ENCODE measurements at regions not wholly inside any gene's neighbourhood (a gene's known extent, or its start where the extent isn't known, plus 50 kb on each side); places are given as distances from the start of the nearest gene placed in this dataset.

DNA sequence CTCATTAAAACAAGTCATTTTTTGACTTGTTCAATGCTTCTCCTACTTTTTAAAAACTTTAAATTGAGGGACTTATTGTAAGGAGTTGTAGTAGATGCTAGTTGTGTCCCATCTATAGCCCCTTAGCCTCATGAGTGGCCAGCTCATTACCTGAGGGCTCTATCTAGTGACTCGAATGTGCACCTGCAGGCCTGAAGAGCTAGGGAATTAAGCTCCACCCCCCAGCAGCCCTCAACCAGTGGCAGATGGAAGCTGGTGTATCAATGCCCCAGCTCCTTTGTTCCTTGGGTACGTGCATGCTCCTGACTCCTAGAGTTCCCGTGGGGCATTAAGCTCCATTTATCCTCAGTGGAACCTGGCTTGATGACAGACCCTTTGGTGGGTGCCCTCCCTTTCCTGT is 146.7 kb upstream of the FAM9B start:
- H3K36me3 ChIP-seq (ENCODE audit: control insufficient read depth in 2 of 2, extremely low read depth in 1 of 2, insufficient read depth in 1 of 2, low read length in 1 of 2) = no peaks in the 10 kb centered on the region
- DNase-seq (no peak), ATAC-seq (replicated peaks in 1 of 4) (no peak)
- no peak overlapping the region for H3K4me3 ChIP-seq (ENCODE audit: control insufficient read depth in 1 of 2, extremely low read depth in 1 of 2, low read length in 1 of 2)
- H3K9me3 ChIP-seq = no peaks in the 10 kb centered on the region
- CTCF ChIA-PET = no interaction called here
- no peaks in the 10 kb centered on the region for H3K27me3 ChIP-seq (replicated peaks in 1 of 2; ENCODE audit: control insufficient read depth in 2 of 2, extremely low read depth in 1 of 2, insufficient read depth in 2 of 2, low read length in 1 of 2)
- no peaks in the 10 kb centered on the region for H3K36me3 Mint-ChIP-seq
- no peak overlapping the region for H3K27ac Mint-ChIP-seq
- H3K27me3 Mint-ChIP-seq = peaks cover 0 to 3% of the 10 kb centered on the region in 2 donors
- H3K4me1 Mint-ChIP-seq = no peaks in the 10 kb centered on the region
- POLR2A ChIA-PET = interaction anchor here in 1 of 2 donors (0.5 kb wide), 1 partner anchor 905 kb away, joined by 5 read pairs; no protein-coding TSS in a partner anchor
- no peaks in the 10 kb centered on the region for H3K4me1 ChIP-seq (ENCODE audit: control insufficient read depth in 1 of 2, extremely low read depth in 1 of 2, insufficient read depth in 2 of 2, low read length in 2 of 2)
- WGBS (ENCODE audit: insufficient coverage) = no CpG with 5 or more reads among the region's 3 CpGs
- H3K27ac ChIP-seq (ENCODE audit: low read length) = no peak overlapping the region
- peaks cover 0 to 5% (median 5%) of the 10 kb centered on the region in 3 donors for H3K9me3 Mint-ChIP-seq
- no peak overlapping the region for H3K4me3 Mint-ChIP-seq

DNA sequence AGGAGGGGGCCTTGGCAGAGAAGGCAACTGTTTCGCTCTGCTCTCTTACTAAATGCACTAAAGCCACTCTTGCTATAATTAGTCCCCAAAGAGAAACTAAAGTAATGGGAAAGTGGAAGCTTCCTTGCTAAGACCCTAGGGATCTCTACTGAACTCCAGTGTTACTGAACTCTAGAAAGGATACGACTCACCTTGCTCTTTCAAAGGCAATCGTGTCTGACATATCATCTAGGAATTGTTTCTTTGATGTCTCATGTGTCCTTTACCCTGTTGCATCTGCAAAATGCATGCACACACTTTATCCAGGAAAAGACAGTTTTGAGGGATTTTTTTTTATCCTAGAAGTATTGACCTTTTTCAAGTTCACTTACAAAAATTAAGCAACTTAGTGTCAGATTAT is 148.1 kb upstream of the FAM9B start:
- Histone ChIP-seq H3K4me3 (ENCODE audit: control insufficient read depth in 1 of 2, extremely low read depth in 1 of 2, low read length in 1 of 2) (no peak overlapping the region), H3K36me3 (ENCODE audit: control insufficient read depth in 2 of 2, extremely low read depth in 1 of 2, insufficient read depth in 1 of 2, low read length in 1 of 2) (no peaks in the 10 kb centered on the region), H3K9me3 (no peaks in the 10 kb centered on the region), H3K4me1 (ENCODE audit: control insufficient read depth in 1 of 2, extremely low read depth in 1 of 2, insufficient read depth in 2 of 2, low read length in 2 of 2) (no peaks in the 10 kb centered on the region), H3K27ac (ENCODE audit: low read length) (no peak overlapping the region), H3K27me3 (replicated peaks in 1 of 2; ENCODE audit: control insufficient read depth in 2 of 2, extremely low read depth in 1 of 2, insufficient read depth in 2 of 2, low read length in 1 of 2) (no peaks in the 10 kb centered on the region)
- Mint-ChIP-seq H3K4me3 (no peak overlapping the region), H3K9me3 (peaks cover 0 to 5% (median 5%) of the 10 kb centered on the region in 3 donors), H3K36me3 (no peaks in the 10 kb centered on the region), H3K27ac (no peak overlapping the region), H3K4me1 (no peaks in the 10 kb centered on the region), H3K27me3 (peaks cover 0 to 14% of the 10 kb centered on the region in 2 donors)
- no peak for ATAC-seq (replicated peaks in 1 of 4)
- POLR2A ChIA-PET = no interaction called here
- WGBS (ENCODE audit: insufficient coverage) = no CpG with 5 or more reads among the region's 3 CpGs
- DNase-seq = no peak
- CTCF ChIA-PET = interaction anchor here in 1 of 2 donors (0.5 kb wide), 1 partner anchor 18 kb away, joined by 7 read pairs; no protein-coding TSS in a partner anchor

DNA sequence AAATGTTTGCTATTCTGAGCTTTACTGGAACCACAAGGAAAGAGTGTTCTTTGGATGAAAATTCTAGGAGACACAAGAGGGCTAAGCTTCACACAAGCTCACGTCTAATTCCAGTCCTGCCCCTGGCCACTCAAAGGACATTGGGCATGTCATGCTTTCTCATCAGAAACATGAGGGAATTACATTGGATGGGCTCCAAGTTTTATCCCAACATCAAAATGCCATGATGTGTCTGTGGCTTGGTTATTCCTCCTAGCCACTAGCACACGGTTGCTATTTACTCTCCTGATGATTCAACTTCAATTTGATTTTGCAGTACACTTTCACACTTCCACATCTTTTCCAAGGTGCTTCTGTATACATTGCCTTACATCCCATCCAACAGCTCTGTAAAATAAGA is 149.6 kb upstream of the FAM9B start:
- Mint-ChIP-seq H3K9me3 (peaks cover 0 to 5% (median 5%) of the 10 kb centered on the region in 3 donors), H3K27ac (no peak overlapping the region), H3K4me1 (no peaks in the 10 kb centered on the region), H3K36me3 (no peaks in the 10 kb centered on the region), H3K27me3 (peaks cover 0 to 19% of the 10 kb centered on the region in 2 donors), H3K4me3 (no peak overlapping the region)
- H3K4me1 ChIP-seq (ENCODE audit: control insufficient read depth in 1 of 2, extremely low read depth in 1 of 2, insufficient read depth in 2 of 2, low read length in 2 of 2) = no peaks in the 10 kb centered on the region
- no peaks in the 10 kb centered on the region for H3K27me3 ChIP-seq (replicated peaks in 1 of 2; ENCODE audit: control insufficient read depth in 2 of 2, extremely low read depth in 1 of 2, insufficient read depth in 2 of 2, low read length in 1 of 2)
- H3K36me3 ChIP-seq (ENCODE audit: control insufficient read depth in 2 of 2, extremely low read depth in 1 of 2, insufficient read depth in 1 of 2, low read length in 1 of 2) = no peaks in the 10 kb centered on the region
- H3K4me3 ChIP-seq (ENCODE audit: control insufficient read depth in 1 of 2, extremely low read depth in 1 of 2, low read length in 1 of 2) = no peak overlapping the region
- ATAC-seq (replicated peaks in 1 of 4) (no peak), DNase-seq (no peak)
- 100% methylated on average over 1 of the region's 2 CpGs for WGBS (ENCODE audit: insufficient coverage)
- no peak overlapping the region for H3K27ac ChIP-seq (ENCODE audit: low read length)
- ChIA-PET CTCF (no interaction called here), POLR2A (interaction anchor here in 1 of 2 donors (0.6 kb wide), 1 partner anchor 12 kb away, joined by 3 read pairs; no protein-coding TSS in a partner anchor)
- H3K9me3 ChIP-seq = no peaks in the 10 kb centered on the region

DNA sequence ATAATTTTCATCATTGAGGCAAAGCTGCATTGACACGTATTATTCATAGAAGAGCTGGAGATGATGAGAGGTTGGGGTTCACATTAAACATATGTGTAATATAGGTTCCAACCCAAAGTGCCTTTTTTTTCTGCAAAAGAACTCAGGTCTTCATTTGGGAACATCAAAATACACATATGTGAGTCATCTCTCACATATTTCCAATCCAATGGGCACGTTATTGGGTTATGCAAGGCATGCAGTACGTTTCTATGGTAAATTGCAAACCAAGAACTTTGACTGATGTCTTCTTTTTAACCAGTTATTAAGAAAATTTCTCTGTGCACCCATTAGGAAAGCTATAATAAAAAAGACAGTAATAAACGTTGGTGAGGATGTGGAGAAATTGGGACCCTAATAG is 150.3 kb upstream of the FAM9B start:
- no peaks in the 10 kb centered on the region for H3K27me3 ChIP-seq (replicated peaks in 1 of 2; ENCODE audit: control insufficient read depth in 2 of 2, extremely low read depth in 1 of 2, insufficient read depth in 2 of 2, low read length in 1 of 2)
- H3K27ac ChIP-seq (ENCODE audit: low read length) = no peak overlapping the region
- H3K36me3 Mint-ChIP-seq = no peaks in the 10 kb centered on the region
- H3K9me3 ChIP-seq = no peaks in the 10 kb centered on the region
- no peaks in the 10 kb centered on the region for H3K4me1 ChIP-seq (ENCODE audit: control insufficient read depth in 1 of 2, extremely low read depth in 1 of 2, insufficient read depth in 2 of 2, low read length in 2 of 2)
- CTCF ChIA-PET = no interaction called here
- no peak for ATAC-seq (replicated peaks in 1 of 4)
- no peak for DNase-seq
- H3K4me3 ChIP-seq (ENCODE audit: control insufficient read depth in 1 of 2, extremely low read depth in 1 of 2, low read length in 1 of 2) = no peak overlapping the region
- H3K4me3 Mint-ChIP-seq = no peak overlapping the region
- peaks cover 0 to 22% of the 10 kb centered on the region in 2 donors for H3K27me3 Mint-ChIP-seq
- peaks cover 0 to 1% (median under 1%) of the 10 kb centered on the region in 3 donors for H3K9me3 Mint-ChIP-seq
- no peaks in the 10 kb centered on the region for H3K36me3 ChIP-seq (ENCODE audit: control insufficient read depth in 2 of 2, extremely low read depth in 1 of 2, insufficient read depth in 1 of 2, low read length in 1 of 2)
- H3K27ac Mint-ChIP-seq = no peak overlapping the region
- POLR2A ChIA-PET = no interaction called here
- WGBS (ENCODE audit: insufficient coverage) = no CpG with 5 or more reads among the region's 4 CpGs
- no peaks in the 10 kb centered on the region for H3K4me1 Mint-ChIP-seq

DNA sequence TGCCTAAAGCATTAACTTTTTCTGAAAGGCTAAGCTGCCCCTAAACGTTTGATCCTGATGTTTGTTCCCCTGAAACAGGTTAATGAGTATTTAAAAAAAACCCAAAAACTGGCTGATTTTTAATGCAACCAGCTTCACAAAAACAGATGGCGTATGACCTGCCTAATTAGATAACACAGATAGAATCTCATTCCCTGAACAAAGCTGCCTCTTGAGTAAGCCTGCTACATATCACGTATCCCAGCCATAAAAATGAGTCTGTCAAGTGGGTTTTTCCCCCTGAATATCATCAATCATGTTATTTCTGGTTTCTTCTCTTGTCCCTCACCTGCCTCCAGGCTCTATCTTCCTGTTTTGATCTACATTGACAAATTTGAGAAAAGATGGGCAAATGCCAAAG is 154.2 kb upstream of the FAM9B start:
- Mint-ChIP-seq H3K36me3 (no peaks in the 10 kb centered on the region), H3K4me1 (no peaks in the 10 kb centered on the region), H3K9me3 (no peaks in the 10 kb centered on the region), H3K27ac (no peak overlapping the region), H3K27me3 (peaks cover 0 to 29% of the 10 kb centered on the region in 2 donors), H3K4me3 (no peak overlapping the region)
- WGBS (ENCODE audit: insufficient coverage) = no CpG with 5 or more reads among the region's 3 CpGs
- H3K4me3 ChIP-seq (ENCODE audit: control insufficient read depth in 1 of 2, extremely low read depth in 1 of 2, low read length in 1 of 2) = no peak overlapping the region
- ChIA-PET POLR2A (no interaction called here), CTCF (no interaction called here)
- no peak for ATAC-seq (replicated peaks in 1 of 4)
- no peak for DNase-seq
- no peaks in the 10 kb centered on the region for H3K27me3 ChIP-seq (replicated peaks in 1 of 2; ENCODE audit: control insufficient read depth in 2 of 2, extremely low read depth in 1 of 2, insufficient read depth in 2 of 2, low read length in 1 of 2)
- H3K36me3 ChIP-seq (ENCODE audit: control insufficient read depth in 2 of 2, extremely low read depth in 1 of 2, insufficient read depth in 1 of 2, low read length in 1 of 2) = no peaks in the 10 kb centered on the region
- no peaks in the 10 kb centered on the region for H3K9me3 ChIP-seq
- no peaks in the 10 kb centered on the region for H3K4me1 ChIP-seq (ENCODE audit: control insufficient read depth in 1 of 2, extremely low read depth in 1 of 2, insufficient read depth in 2 of 2, low read length in 2 of 2)
- H3K27ac ChIP-seq (ENCODE audit: low read length) = no peak overlapping the region

DNA sequence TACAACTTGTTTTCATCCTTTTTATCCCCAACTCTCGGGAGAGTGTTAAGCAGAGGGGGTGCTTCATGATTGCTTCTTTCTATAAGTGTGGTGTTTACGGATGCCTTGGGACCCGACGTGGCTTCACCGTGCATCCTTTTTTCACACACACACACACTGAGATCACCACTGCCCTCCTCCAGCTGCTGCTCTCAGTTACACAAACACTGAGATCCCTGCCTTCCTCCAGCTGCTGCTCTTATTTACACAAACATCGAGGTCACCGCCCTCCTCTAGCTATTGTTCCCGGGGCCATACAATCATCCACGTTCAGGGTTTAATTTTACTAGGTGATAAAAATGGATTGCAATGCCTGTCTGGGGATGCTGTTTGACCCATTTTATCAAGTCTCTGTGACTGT is 155.4 kb upstream of the FAM9B start:
- Mint-ChIP-seq H3K27ac (no peak overlapping the region), H3K4me3 (no peak overlapping the region), H3K4me1 (peaks cover 0 to under 1% (median 0%) of the 10 kb centered on the region in 3 donors), H3K27me3 (peaks cover 0 to 27% of the 10 kb centered on the region in 2 donors), H3K36me3 (no peaks in the 10 kb centered on the region), H3K9me3 (no peaks in the 10 kb centered on the region)
- POLR2A ChIA-PET = no interaction called here
- H3K27ac ChIP-seq (ENCODE audit: low read length) = no peak overlapping the region
- CTCF ChIA-PET = no interaction called here
- no peak overlapping the region for H3K4me3 ChIP-seq (ENCODE audit: control insufficient read depth in 1 of 2, extremely low read depth in 1 of 2, low read length in 1 of 2)
- no peaks in the 10 kb centered on the region for H3K9me3 ChIP-seq
- DNase-seq = no peak
- no peaks in the 10 kb centered on the region for H3K4me1 ChIP-seq (ENCODE audit: control insufficient read depth in 1 of 2, extremely low read depth in 1 of 2, insufficient read depth in 2 of 2, low read length in 2 of 2)
- no peaks in the 10 kb centered on the region for H3K27me3 ChIP-seq (replicated peaks in 1 of 2; ENCODE audit: control insufficient read depth in 2 of 2, extremely low read depth in 1 of 2, insufficient read depth in 2 of 2, low read length in 1 of 2)
- WGBS (ENCODE audit: insufficient coverage) = no CpG with 5 or more reads among the region's 9 CpGs
- H3K36me3 ChIP-seq (ENCODE audit: control insufficient read depth in 2 of 2, extremely low read depth in 1 of 2, insufficient read depth in 1 of 2, low read length in 1 of 2) = no peaks in the 10 kb centered on the region
- no peak for ATAC-seq (replicated peaks in 1 of 4)

DNA sequence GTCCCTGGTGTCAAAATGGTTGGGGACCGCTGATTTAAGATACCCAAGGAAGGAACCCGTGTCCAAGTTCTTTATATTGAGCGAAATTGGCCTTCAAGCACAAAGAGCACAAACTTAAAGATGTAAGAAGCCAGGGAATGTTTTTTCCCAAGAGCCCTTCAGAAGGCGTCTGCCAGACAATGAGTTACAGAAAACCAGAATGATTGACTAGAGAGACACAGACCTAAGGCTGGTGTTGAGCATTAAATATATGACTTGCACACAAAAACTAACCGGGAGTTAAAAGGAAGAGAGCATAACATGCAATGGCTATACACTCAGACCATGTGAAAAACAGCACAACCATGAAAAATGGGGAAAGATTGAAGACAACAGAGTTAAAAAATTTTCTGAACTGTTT is 157.5 kb upstream of the FAM9B start:
- no peak for DNase-seq
- H3K4me1 Mint-ChIP-seq = peaks cover 11 to 13% (median 13%) of the 10 kb centered on the region in 3 donors

More for the DNA sequence above, 157.5 kb upstream of the FAM9B start:
- ChIA-PET POLR2A (no interaction called here), CTCF (no interaction called here)
- Histone ChIP-seq H3K36me3 (ENCODE audit: control insufficient read depth in 2 of 2, extremely low read depth in 1 of 2, insufficient read depth in 1 of 2, low read length in 1 of 2) (no peaks in the 10 kb centered on the region), H3K4me3 (ENCODE audit: control insufficient read depth in 1 of 2, extremely low read depth in 1 of 2, low read length in 1 of 2) (no peak overlapping the region), H3K27me3 (replicated peaks in 1 of 2; ENCODE audit: control insufficient read depth in 2 of 2, extremely low read depth in 1 of 2, insufficient read depth in 2 of 2, low read length in 1 of 2) (no peaks in the 10 kb centered on the region), H3K27ac (ENCODE audit: low read length) (no peak overlapping the region), H3K9me3 (no peaks in the 10 kb centered on the region), H3K4me1 (ENCODE audit: control insufficient read depth in 1 of 2, extremely low read depth in 1 of 2, insufficient read depth in 2 of 2, low read length in 2 of 2) (peaks cover 0 to 6% of the 10 kb centered on the region in 2 experiments)
- no peak overlapping the region for H3K27ac Mint-ChIP-seq
- no peaks in the 10 kb centered on the region for H3K9me3 Mint-ChIP-seq
- no peak for ATAC-seq (replicated peaks in 1 of 4)
- peaks cover 0 to 19% of the 10 kb centered on the region in 2 donors for H3K27me3 Mint-ChIP-seq
- H3K4me3 Mint-ChIP-seq = no peak overlapping the region
- no CpG with 5 or more reads among the region's 5 CpGs for WGBS (ENCODE audit: insufficient coverage)
- no peaks in the 10 kb centered on the region for H3K36me3 Mint-ChIP-seq
